GM18505 (cell line): ENCODE measurements at regions not wholly inside any gene's neighbourhood (a gene's known extent, or its start where the extent isn't known, plus 50 kb on each side); places are given as distances from the start of the nearest gene placed in this dataset.
"Not testable (repeated sequence)": the region's sequence is repeated elsewhere in the genome, so short reads cannot be mapped to it uniquely, and the experiment has no call there.

ENCODE experiments used
- ATAC-seq: cut with Tn5 transposase; IDR thresholded peaks from one replicate; pipeline ENCODE4 v1.9.1; 2021; ENCODE audit not compliant: unreplicated experiment
- POLR2A ChIP-seq: IDR thresholded peaks from 4 replicates; pipeline ENCODE4 v1.6.1; 2011; ENCODE audit warnings: borderline replicate concordance; ENCODE audit not compliant: insufficient read depth, insufficient read length; ENCODE audit errors: extremely low read depth

DNA sequence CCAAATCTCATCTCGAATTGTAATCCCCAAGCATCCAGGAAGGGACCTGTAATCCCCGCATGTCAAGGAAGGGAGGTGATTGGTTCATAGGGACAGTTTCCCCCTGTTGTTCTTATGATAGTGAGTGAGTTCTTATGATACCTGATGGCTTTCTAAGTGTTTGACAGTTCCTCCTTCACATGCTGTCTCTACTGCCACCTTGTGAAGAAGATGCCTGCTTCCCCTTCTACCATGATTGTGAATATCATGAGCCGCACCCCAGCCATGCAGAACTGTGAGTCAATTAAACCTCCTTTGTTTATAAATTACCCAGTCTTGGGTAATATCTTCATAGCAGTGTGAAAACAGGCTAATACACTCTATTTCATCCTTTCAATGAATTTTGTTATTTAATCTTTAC is 446.7 kb downstream of the RNF144A start:
- no peak for ATAC-seq
- TF ChIP-seq POLR2A: no peak

DNA sequence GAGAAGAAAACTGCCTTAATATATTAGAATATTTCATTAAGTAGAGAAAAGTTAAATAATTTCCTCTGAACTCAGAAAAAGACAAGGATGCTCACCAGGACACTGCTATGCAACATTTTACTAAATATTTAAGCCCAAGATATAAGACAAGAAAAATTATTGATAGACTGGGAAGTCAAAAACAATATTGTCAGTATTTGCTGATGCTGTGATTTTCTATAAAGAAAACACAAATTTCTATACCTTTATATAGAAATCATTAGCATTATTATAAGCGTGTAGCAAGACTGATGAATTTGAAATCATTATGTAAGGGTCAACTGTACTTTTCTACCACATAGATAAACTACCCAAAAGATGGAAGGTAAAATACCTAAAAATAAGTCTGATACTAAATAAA is 451.0 kb downstream of the RNF144A start:
- TF ChIP-seq POLR2A: no peak
- no peak for ATAC-seq

DNA sequence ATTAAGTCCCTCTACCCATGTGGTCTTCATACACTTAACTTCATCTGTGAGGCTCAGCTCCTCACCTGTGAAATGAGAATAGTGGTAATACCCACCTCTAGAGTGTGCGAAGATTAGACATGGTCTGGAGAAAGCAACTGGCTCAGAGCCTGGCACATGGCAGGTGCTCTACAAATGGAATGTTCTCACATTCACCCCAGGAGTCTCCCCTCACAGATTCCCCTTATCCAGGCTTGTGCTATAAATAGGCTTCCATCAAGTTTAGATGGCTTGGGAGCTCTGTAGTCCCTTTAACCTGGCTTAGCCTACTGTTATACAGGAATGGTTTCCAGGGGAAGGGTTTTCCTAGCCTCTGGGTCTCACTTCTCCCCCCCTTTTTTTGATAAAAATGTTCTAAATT is 455.9 kb downstream of the RNF144A start:
- no peak for ATAC-seq
- no peak for TF ChIP-seq POLR2A

DNA sequence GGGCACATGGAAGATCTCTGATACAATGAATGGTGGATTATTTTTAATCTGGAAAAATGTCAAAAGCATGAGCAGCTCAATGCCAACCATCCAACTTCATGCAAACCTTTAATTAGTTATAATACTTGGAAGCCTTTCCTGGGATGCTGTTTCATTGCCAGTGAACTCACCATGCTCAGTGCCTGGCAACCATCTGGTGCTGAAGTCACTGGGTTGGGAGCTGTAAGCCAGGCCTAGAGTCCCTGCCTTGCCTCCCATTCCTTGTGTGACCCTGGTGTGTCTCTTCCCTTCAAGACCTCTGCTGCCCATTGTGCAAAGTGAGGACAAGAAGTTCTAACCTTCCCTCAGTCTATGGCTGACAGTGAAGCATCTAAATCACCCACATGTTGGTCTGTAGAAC is 458.7 kb downstream of the RNF144A start:
- no peak for TF ChIP-seq POLR2A
- ATAC-seq: no peak

DNA sequence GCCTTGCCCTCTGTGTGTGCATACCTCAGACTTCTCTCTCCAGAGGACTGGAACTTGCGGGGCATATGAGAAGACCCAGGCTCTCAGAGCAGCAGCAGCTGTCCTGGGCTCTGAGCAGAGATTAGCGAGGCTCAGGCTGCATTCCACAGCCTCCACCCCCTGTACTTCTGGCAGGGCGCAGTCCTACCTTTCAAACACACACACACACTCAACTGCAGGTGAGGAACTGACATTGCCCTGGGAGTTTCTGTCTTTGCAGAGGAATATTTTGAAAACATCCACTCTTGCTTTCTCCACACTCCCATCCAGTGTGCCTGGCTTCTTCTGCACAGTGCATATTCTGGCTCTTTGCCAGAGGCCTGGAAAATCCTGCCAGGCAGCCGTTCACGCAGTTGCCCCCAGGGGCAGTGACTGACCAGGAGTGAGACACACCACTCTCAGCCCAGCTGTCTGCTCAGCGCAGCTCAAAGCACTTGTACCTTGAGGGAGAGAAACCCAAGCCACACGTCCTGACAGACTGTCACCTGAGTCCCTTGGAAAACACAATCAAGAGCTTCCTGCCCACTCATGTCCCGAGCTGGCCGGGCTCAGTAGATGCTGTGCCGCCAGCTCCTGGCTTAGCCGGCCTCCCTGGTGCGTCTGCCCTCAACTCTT is 460.8 kb downstream of the RNF144A start:
- ATAC-seq: no peak

DNA sequence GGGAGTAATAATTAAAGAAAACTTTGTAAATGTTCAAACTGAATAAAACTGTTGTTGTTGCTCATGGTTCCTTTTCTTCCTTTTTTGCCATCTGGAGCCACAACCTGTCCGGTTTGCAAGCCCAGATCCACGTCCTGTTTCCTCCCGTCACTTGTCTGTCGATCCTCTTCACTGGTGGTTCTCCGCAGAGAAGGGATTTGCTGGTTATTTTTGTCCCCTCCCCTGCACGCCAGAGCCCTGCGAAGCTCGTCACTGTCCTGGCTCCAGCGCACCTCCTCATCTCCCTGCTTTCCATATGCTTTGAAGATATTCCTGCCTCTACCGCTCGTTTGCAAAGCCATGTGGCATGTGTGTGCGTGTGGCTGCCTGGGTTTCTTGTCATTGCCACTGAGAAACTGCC is 461.4 kb downstream of the RNF144A start:
- ATAC-seq: no peak
- no peak for TF ChIP-seq POLR2A

More for the DNA sequence above, 460.8 kb downstream of the RNF144A start:
- TF ChIP-seq POLR2A: no peak

DNA sequence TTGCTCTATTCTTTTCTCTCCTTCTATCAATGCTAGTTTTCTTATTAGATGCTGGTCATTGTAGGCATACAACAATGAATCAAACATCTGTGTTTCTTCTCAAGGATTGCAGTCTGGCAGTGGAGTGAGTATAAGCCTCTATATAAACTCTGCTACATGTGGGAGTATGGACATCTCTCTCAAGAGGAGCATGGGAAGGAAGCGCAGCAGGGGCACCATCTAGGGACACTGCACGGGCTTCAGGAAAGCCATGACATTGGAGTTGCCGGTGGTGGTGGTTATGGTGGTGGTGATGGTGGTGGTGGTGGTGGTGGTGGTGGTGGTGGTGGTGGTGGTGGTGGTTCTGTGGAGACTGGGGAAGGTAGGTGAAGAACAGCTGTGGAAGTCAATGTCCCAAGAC is 462.6 kb downstream of the RNF144A start:
- ATAC-seq: no peak
- no peak for TF ChIP-seq POLR2A

DNA sequence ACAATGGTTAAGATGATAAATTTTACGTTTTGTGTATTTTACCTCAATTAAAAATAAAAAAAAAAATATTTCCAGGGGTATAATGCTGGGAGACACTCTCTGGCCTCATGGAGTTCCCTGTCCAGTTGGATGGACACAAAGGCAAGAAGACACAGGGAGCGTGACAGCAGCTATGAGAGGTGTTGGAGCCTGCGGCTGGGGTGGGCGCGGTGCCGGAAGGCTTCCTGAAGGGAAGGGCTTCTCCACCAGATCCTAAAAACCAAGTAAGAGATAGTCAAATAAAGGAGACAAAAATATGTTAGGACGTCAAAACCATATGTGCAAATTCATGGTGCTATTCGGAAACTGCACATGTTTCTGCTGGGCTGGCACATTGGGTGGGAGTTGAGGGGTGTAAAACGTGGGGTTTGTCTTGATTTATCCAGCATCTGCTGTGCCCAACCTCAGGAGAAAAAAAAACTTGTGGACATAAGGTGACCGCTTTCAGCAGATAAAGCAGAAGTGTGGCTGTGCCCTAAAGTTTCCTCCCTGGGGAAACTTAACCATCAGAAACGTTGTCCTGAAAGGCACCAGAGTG is 467.6 kb downstream of the RNF144A start:
- no peak for TF ChIP-seq POLR2A
- ATAC-seq: no peak

DNA sequence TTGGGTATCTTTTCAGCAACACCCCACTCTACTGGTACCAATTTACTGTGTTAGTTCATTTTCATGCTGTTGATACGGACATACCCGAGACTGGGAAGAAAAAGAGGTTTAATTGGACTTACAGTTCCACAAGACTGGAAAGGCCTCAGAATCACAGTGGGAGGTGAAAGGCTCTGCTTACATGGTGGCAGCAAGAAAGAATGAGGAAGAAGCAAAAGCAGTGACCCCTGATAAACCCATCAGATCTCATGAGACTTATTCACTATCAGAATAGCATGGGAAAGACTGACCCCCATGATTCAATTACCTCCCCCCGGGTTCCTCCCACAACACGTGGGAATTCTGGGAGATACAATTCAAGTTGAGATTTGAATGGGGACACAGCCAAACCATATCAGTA is 473.1 kb downstream of the RNF144A start:
- not testable (repeated sequence) for ATAC-seq

DNA sequence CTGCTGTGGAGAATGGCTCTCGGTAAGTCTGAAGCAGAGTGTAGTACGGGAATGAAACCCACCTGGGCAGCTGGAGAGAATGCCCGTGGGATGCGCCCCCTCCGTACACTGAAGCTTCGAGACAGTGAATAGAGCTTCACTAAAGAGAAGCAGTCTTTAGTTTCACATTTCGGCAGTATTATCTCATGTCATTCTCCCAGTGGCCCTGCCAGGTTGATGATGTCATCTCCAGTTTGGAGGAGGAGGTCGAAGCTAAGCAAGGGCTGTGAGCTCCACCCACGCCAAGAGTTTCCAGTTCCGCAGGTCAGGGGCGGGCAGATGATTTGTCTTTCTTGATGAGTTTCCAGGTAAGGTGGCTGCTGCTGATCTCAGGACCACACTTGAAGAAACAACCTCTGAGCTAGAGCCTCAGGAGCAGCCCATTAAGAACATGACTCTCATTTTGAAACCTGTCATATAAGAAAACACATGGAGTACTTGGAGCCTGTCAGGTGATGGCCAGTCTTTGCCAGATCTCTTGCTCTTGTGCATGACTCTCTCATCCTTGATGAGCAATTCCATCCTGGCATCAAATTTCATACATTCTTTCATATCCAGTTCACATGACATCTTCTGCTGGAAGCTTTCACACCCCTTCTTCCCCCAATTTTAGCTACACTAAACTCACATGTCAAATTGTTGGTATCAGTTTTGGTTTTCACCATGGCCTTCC is 475.0 kb downstream of the RNF144A start:
- ATAC-seq: no peak
- TF ChIP-seq POLR2A: no peak

DNA sequence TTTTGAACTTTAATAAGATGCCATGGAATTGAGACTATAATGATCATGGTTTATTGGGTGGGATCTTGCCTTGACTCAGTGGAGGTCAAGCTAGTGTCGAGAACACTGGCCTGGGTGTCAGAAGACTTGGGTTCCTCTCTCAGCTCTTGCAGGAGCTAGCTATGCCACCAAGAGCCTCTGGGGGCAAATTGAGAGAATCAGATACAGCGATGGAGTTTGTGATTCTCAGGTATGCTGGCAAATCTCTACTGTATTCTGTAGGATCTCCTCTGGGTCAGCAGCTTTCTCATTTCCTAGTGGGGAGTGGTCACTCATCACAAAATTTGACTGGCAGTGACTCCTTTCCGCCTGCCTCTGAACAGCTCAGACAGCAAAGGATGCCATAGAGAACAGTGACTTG is 477.0 kb downstream of the RNF144A start:
- TF ChIP-seq POLR2A: no peak

DNA sequence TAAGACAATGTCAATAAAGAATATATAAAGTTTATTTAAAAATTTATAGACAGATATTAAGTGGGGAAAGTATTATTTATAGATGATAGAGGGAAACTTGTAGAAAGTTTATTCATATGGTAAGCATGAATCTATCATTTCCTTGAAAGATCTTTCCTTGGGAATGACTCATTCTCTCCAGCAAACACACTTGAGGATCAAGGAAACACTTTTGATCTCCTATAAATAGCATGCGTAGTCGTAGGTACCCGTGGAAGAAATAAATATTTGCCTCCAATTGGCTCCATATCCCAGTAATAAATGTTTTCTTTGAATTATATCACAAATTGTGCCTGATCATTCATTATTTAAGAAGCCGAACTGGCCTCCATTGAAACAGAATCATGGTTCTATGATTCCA is 483.4 kb downstream of the RNF144A start:
- no peak for TF ChIP-seq POLR2A
- no peak for ATAC-seq

More for the DNA sequence above, 477.0 kb downstream of the RNF144A start:
- ATAC-seq: no peak

DNA sequence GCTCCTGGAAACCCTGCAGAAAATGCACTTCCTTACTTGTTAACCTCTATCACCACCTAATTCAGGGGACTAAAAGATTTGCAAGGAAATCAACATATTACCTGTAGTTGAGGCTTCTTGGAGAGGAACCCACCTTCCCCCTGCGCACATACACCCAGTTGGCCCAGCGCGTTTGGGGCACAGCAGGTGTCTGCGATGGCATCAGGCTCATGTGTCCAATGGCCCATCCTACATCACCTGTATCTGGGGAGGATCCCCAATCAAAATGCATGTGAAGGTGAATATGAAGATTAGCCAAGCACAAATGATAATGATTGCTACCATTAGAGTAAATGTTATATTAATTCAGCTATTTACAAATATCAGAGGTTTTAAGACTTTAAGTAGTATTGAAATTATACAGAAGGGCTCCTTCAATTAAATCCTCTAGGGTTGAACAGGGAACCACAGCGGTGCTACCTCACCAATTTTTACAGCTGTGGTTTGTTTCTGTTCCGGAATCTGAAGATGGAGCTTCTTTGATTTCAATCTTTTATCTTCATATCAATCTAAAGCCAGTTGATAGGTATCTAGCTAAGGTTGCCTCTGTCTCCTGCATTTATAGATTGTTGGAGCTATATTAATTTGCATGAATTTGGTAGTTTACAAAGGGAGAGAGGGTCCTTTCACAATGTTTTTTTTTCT is 486.0 kb downstream of the RNF144A start:
- ATAC-seq: no peak
- no peak for TF ChIP-seq POLR2A

DNA sequence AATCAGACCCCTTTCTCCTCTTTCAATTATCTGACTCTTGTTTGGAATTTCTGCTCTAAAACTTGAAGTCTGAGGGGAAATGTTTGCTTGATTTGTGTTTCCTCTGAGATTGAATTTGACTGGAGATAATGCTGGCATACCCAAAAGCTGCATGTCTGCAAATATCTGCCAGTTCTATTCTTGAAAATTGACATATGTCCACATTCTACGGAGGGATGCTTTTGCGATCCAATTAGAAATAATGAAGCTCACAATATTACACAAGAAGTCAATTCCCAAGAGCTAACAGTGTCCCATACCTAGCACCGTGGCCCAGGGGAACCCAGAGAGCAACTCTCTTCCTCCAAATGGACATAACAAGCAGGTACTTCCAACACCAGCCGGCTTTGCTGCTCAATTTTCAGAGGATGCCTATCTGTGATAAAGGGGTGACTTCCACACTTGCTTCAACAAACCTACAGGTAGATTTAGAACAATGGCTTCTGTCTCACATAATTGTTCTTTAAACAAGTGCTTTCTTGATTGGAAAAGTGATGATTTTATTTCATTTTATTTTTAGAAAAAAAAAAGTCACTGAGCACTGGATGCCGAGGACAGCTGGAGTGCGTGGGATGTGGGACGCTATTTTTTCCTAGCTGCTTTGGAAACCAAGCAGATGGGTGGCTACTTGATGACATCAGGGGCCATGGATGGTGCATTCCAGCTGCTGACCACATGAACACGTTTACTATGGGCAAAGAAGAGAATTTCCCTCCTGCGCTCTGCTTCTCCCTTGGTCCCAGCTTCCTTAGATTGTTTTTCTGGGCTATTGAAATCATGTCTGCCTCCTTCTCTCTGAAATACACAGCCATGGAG is 488.9 kb downstream of the RNF144A start:
- no peak for TF ChIP-seq POLR2A
- no peak for ATAC-seq

DNA sequence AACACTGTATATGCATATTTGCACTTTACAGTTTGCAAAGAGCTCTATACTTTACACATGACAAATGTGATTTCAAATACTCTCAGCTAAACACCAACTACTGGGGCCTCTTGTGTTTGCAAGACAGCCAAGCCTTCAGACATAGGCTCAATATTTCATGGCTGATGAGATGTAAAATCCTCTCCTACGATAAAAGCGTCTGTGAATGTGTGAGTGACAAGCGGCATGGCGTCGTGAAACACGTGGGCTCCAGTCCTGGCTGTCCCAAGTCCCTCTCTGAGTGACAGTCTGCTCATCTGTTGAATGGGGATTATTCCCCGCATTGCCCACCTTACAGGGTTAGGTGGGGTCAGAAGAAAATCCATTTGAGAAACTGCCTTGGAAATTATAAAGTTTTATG is 489.8 kb downstream of the RNF144A start:
- TF ChIP-seq POLR2A: no peak
- ATAC-seq: no peak
